CD4-positive, alpha-beta T cell (primary cell): ENCODE measurements at regions not wholly inside any gene's neighbourhood (a gene's known extent, or its start where the extent isn't known, plus 50 kb on each side); places are given as distances from the start of the nearest gene placed in this dataset.
"Not testable (repeated sequence)": the region's sequence is repeated elsewhere in the genome, so short reads cannot be mapped to it uniquely, and the experiment has no call there.

ENCODE experiments used
- ATAC-seq: fragments of 200-7000 bp; cut with Tn5 transposase; one replicate; pipeline ENCODE4 v1.10.0; 2022; ENCODE audit warnings: mild to moderate bottlenecking; ENCODE audit not compliant: poor library complexity
- CTCF ChIA-PET: fragments of 350-600 bp; sonication (Branson Sonifier 250); formaldehyde crosslinking; loops from one replicate; lab custom pipeline; 2021; ENCODE audit warnings: antibody characterized with exemption, inconsistent platforms; lab: Charles Lee
- POLR2A ChIA-PET: fragments of 350-600 bp; sonication (Branson Sonifier 250); formaldehyde crosslinking; loops from one replicate; lab custom pipeline; 2021; ENCODE audit warnings: antibody characterized with exemption, inconsistent platforms; lab: Charles Lee
- DNase-seq, 14 experiments: peaks; one replicate each; pipeline ENCODE4 v3.0.0-alpha.2; 2013 to 2020; ENCODE audit warnings: mixed read lengths in 2 of 14
- H3K27ac ChIP-seq, 2 donors: one replicate each; pipeline versions ENCODE4 v1.5.1 to v1.7.0; 2013; ENCODE audit warnings: low read length in 2 of 2, low read depth in 1 of 2, mild to moderate bottlenecking in 1 of 2
- H3K27me3 ChIP-seq, 2 experiments: 1 replicate in 1 of 2; 2 replicates in 1 of 2; pipeline versions ENCODE4 v1.6.1 to v1.7.0; 2013; ENCODE audit warnings: low read length in 2 of 2, control low read depth in 1 of 2, mild to moderate bottlenecking in 1 of 2, moderate library complexity in 1 of 2; ENCODE audit not compliant: insufficient read depth in 2 of 2, control insufficient read depth in 1 of 2
- H3K36me3 ChIP-seq: one replicate; pipeline ENCODE4 v1.6.1; 2013; ENCODE audit warnings: low read length, control low read depth; ENCODE audit not compliant: insufficient read depth
- H3K4me1 ChIP-seq: one replicate; pipeline ENCODE4 v1.6.1; 2013; ENCODE audit warnings: low read length, control low read depth; ENCODE audit not compliant: insufficient read depth
- H3K4me3 ChIP-seq: one replicate; pipeline ENCODE4 v1.5.1; 2013; ENCODE audit warnings: mild to moderate bottlenecking, low read length, moderate library complexity
- H3K9me3 ChIP-seq, 2 experiments: 1 replicate in 1 of 2; 2 replicates in 1 of 2; pipeline versions ENCODE4 v1.6.1 to v1.7.0; 2013; ENCODE audit warnings: low read length in 2 of 2, mild to moderate bottlenecking in 2 of 2, control low read depth in 1 of 2, moderate library complexity in 1 of 2; ENCODE audit not compliant: control insufficient read depth in 1 of 2, insufficient read depth in 1 of 2
- H3K27ac Mint-ChIP-seq: one replicate; pipeline ENCODE4 v1.8.0; 2020; ENCODE audit warnings: mixed read lengths
- H3K27me3 Mint-ChIP-seq: one replicate; pipeline ENCODE4 v1.8.0; 2021; ENCODE audit warnings: mixed read lengths
- H3K36me3 Mint-ChIP-seq: one replicate; pipeline ENCODE4 v1.8.0; 2021; ENCODE audit warnings: low read depth, mixed read lengths
- H3K4me1 Mint-ChIP-seq: one replicate; pipeline ENCODE4 v1.8.0; 2021; ENCODE audit warnings: low read depth, mixed read lengths
- H3K4me3 Mint-ChIP-seq: one replicate; pipeline ENCODE4 v1.8.0; 2020; ENCODE audit warnings: mild to moderate bottlenecking, mixed read lengths
- H3K9me3 Mint-ChIP-seq: one replicate; pipeline ENCODE4 v1.8.0; 2020; ENCODE audit warnings: mixed read lengths
- CTCF ChIP-seq: fragments of 200-600 bp; IDR thresholded peaks from one replicate; pipeline ENCODE4 v1.8.0; 2022; ENCODE audit warnings: antibody characterized with exemption, mild to moderate bottlenecking
- intact Hi-C, 2 experiments: fragments of 100-400 bp; cut with DNase I in 1 of 2; cut with micrococcal nuclease in 1 of 2; formaldehyde crosslinking; loops; one replicate each; pipeline versions ENCODE4 v1.15.1 to v1.9.0; 2023 to 2025; cut with DNase I, micrococcal nuclease

- H3K4me1 Mint-ChIP-seq, intact Hi-C loops: not testable (repeated sequence)
These were observed 153.1 kb upstream of the CDK13 start for GRCh38 chr7:39796947-39797346.

GRCh38 chr7:39798077-39798476 is 152.0 kb upstream of the CDK13 start:
- H3K4me1 Mint-ChIP-seq, POLR2A ChIA-PET, H3K4me1 ChIP-seq, H3K9me3 ChIP-seq, H3K4me3 Mint-ChIP-seq, intact Hi-C loops, H3K4me3 ChIP-seq, CTCF ChIA-PET, H3K27me3 Mint-ChIP-seq, H3K36me3 ChIP-seq, H3K27me3 ChIP-seq, ATAC-seq, H3K9me3 Mint-ChIP-seq, H3K27ac Mint-ChIP-seq, DNase-seq, H3K36me3 Mint-ChIP-seq, H3K27ac ChIP-seq: not testable (repeated sequence)

More at GRCh38 chr7:39796947-39797346, 153.1 kb upstream of the CDK13 start:
- H3K9me3 Mint-ChIP-seq, H3K4me3 ChIP-seq, H3K27ac ChIP-seq, H3K36me3 Mint-ChIP-seq, CTCF ChIA-PET, H3K27ac Mint-ChIP-seq, ATAC-seq, H3K27me3 ChIP-seq, H3K27me3 Mint-ChIP-seq, H3K36me3 ChIP-seq, H3K4me1 ChIP-seq, POLR2A ChIA-PET, DNase-seq, H3K4me3 Mint-ChIP-seq, H3K9me3 ChIP-seq: not testable (repeated sequence)

GRCh38 chr7:39808796-39809481 is 141.1 kb upstream of the CDK13 start:
- Mint-ChIP-seq H3K9me3 (no peaks in the 10 kb centered on the region), H3K4me1 (no peaks in the 10 kb centered on the region), H3K36me3 (no peaks in the 10 kb centered on the region), H3K4me3 (no peak overlapping the region), H3K27ac (no peak overlapping the region), H3K27me3 (peaks cover 12% of the 10 kb centered on the region)
- ATAC-seq = no peak
- ChIA-PET POLR2A (no interaction called here), CTCF (no interaction called here)
- no peaks in the 10 kb centered on the region for H3K9me3 ChIP-seq
- peaks cover 0 to 2% of the 10 kb centered on the region in 2 experiments for H3K27me3 ChIP-seq
- TF ChIP-seq CTCF = no peak
- intact Hi-C loops = no loop called here
- no peak overlapping the region for H3K27ac ChIP-seq
- H3K4me3 ChIP-seq = no peak overlapping the region
- H3K36me3 ChIP-seq = no peaks in the 10 kb centered on the region
- DNase-seq = no peak
- no peaks in the 10 kb centered on the region for H3K4me1 ChIP-seq

GRCh38 chr7:39810204-39810642 is 139.8 kb upstream of the CDK13 start:
- DNase-seq = no peak
- CTCF ChIA-PET = no interaction called here
- intact Hi-C loops = no loop called here
- Histone ChIP-seq H3K9me3 (no peaks in the 10 kb centered on the region), H3K27ac (no peak overlapping the region), H3K4me3 (no peak overlapping the region), H3K27me3 (peaks cover 2 to 3% of the 10 kb centered on the region in 2 experiments), H3K4me1 (no peaks in the 10 kb centered on the region), H3K36me3 (no peaks in the 10 kb centered on the region)
- Mint-ChIP-seq H3K9me3 (no peaks in the 10 kb centered on the region), H3K36me3 (no peaks in the 10 kb centered on the region), H3K27ac (no peak overlapping the region), H3K4me3 (no peak overlapping the region), H3K27me3 (peaks cover 18% of the 10 kb centered on the region), H3K4me1 (no peaks in the 10 kb centered on the region)
- POLR2A ChIA-PET = no interaction called here
- TF ChIP-seq CTCF = no peak
- ATAC-seq = no peak
